Aorta (tissue), 5 donors: ENCODE measurements at regions not wholly inside any gene's neighbourhood (a gene's known extent, or its start where the extent isn't known, plus 50 kb on each side); places are given as distances from the start of the nearest gene placed in this dataset.

Source experiments
- ATAC-seq: fragments of 200-7000 bp; cut with Tn5 transposase; one replicate; pipeline ENCODE4 v1.9.1; 2022; ENCODE audit warnings: moderate library complexity; ENCODE audit not compliant: low FRiP score
- DNase-seq, 2 donors: peaks; one replicate each; pipeline ENCODE4 v3.0.0-alpha.2; 2020
- H3K27ac ChIP-seq, 2 donors: one replicate each; pipeline ENCODE4 v1.5.1; 2013; ENCODE audit warnings: low read length in 2 of 2, mild to moderate bottlenecking in 2 of 2, moderate library complexity in 2 of 2, control low read depth in 1 of 2, inconsistent platforms in 1 of 2, low read depth in 1 of 2
- H3K27me3 ChIP-seq, 2 donors: one replicate each; pipeline ENCODE4 v1.6.1; 2013; ENCODE audit warnings: control low read depth in 1 of 2, low read length in 1 of 2, mild to moderate bottlenecking in 1 of 2, moderate library complexity in 1 of 2; ENCODE audit not compliant: insufficient read depth in 2 of 2, control insufficient read depth in 1 of 2
- H3K36me3 ChIP-seq, 2 donors: one replicate each; pipeline ENCODE4 v1.6.1; 2013; ENCODE audit warnings: control low read depth in 1 of 2, low read length in 1 of 2, mild to moderate bottlenecking in 1 of 2; ENCODE audit not compliant: insufficient read depth in 2 of 2, control insufficient read depth in 1 of 2
- H3K4me1 ChIP-seq, 2 donors: one replicate each; pipeline ENCODE4 v1.6.1; 2013; ENCODE audit warnings: low read length in 2 of 2, control low read depth in 1 of 2, mild to moderate bottlenecking in 1 of 2, moderate library complexity in 1 of 2; ENCODE audit not compliant: insufficient read depth in 2 of 2, control insufficient read depth in 1 of 2
- H3K4me3 ChIP-seq, 2 donors: one replicate each; pipeline ENCODE4 v1.5.1; 2013; ENCODE audit warnings: low read length in 2 of 2, control low read depth in 1 of 2, mild to moderate bottlenecking in 1 of 2
- H3K9me3 ChIP-seq: one replicate; pipeline ENCODE4 v1.6.1; 2013; ENCODE audit warnings: mild to moderate bottlenecking, low read length; ENCODE audit not compliant: control insufficient read depth
- WGBS, 2 donors: extraction: QIAGEN DNeasy Blood & Tissue Kit; methylation state at CpG; one replicate each; pipeline ENCODE4 v1.1.7; 2013; 5-methylcytosine and 5-hydroxymethylcytosine counted together
- intact Hi-C, 2 donors: fragments of 100-400 bp; cut with DNase I; formaldehyde crosslinking; loops; one replicate each; pipeline versions ENCODE4 v1.14.2 to v1.15.0; 2022
- donor health status: healthy with polysubstance abuse.
- donor health status: Bipolar disorder and iron deficiency.
- donor health status: DM: no; HTN: no; CAD: no.
- donor health status: DM: no; HTN: no; CAD: no.
- donor health status: DM: yes; HTN: yes; CAD: no.

DNA sequence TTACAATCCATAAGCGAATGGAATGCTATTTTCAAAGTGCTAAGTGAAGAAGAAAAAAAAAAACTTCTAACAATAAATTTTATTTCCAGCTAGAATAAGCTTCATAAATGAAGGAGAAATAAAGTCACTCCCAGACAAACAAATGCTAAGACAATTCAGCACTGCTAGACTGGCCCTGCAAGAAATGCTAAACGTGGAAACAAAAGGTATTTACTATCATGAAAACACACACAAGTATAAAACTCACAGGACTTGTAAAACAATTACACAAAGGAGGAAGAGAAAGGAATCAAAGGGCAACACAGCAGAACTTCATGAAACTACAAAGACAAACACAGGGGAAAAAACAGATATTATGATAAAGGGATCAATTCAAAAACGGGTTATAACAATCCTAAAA lies 85.8 kb upstream of the NELL2 start:
- Histone ChIP-seq H3K27me3 (no peaks in the 10 kb centered on the region), H3K36me3 (no peaks in the 10 kb centered on the region), H3K27ac (no peak overlapping the region), H3K9me3 (peaks cover 5% of the 10 kb centered on the region), H3K4me3 (no peak overlapping the region), H3K4me1 (no peaks in the 10 kb centered on the region)
- no peak for DNase-seq
- ATAC-seq: no peak
- intact Hi-C loops: no loop called here
- 56 to 60% methylated on average over 3 of the region's 3 CpGs for WGBS, 2 donors

DNA sequence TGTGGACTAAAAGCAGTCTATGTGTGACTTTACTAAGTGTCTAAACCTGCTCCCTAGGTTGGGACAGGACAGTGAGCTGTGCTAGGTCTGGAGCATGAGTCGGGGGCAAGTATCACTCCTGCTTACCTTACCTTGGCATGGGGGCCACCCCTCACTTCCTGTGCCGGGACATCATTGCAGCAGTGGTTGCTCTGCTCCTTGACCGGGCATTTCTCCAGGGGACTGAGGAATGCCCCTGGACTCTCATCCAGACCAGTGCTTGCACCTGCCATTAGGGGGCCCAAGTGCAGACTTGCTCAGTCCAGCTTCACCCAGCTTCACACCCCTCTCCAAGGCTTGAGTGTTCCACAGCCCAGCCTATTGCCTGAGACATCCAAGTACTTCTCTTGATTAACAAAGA lies 84.7 kb upstream of the NELL2 start:
- Histone ChIP-seq H3K4me3 (no peak overlapping the region), H3K4me1 (no peaks in the 10 kb centered on the region), H3K9me3 (peaks cover 5% of the 10 kb centered on the region), H3K27me3 (no peaks in the 10 kb centered on the region), H3K27ac (no peak overlapping the region), H3K36me3 (no peaks in the 10 kb centered on the region)
- 83 to 84% methylated on average over 3 of the region's 3 CpGs for WGBS, 2 donors
- DNase-seq: no peak
- intact Hi-C loops: no loop called here
- ATAC-seq: peak; percentile 26

DNA sequence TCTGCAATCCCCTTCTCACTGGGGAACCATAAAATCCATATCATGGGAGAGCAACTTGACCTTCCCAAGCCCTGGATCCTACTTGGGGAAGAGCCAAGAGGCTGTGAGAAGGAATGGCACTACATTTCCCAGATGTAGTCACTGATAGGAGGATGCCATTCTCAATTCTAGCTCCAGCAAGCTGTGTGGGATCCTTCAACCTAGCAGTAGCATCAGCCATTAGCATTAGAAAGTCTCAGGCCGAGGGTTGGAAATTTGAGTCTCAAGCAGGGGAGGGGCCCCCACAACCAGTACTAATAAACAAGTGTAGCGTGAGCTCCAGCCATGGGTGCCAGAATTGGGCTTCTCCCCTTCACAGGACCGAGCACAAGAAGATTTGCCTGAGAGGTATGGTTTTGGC lies 84.3 kb upstream of the NELL2 start:
- H3K4me1 ChIP-seq: no peaks in the 10 kb centered on the region
- H3K36me3 ChIP-seq: no peaks in the 10 kb centered on the region
- DNase-seq: no peak
- no peak overlapping the region for H3K27ac ChIP-seq
- H3K4me3 ChIP-seq: no peak overlapping the region
- WGBS, 2 donors: 55 to 69% methylated on average over 3 of the region's 3 CpGs
- intact Hi-C loops: no loop called here
- H3K27me3 ChIP-seq: no peaks in the 10 kb centered on the region
- ATAC-seq: no peak
- peaks cover 5% of the 10 kb centered on the region for H3K9me3 ChIP-seq

DNA sequence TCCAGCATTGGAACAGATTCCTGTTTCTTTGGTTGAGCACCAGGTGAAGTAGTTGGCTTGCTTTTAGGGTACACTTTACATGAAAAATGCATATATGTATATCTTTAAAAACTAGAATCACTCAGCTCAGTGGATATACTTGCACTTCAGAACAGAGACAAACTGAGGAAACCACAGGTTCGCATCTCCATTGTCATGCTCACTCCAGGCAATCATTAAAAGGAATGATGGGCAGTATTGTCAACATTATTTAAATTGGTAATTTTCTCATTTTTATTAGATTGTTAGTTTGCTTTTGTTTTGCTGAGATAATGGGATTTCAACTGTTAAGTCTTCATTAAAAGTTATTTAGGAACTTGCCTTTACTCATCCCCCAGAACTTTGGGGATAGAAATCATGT lies 71.0 kb upstream of the NELL2 start:
- Histone ChIP-seq H3K27me3 (no peaks in the 10 kb centered on the region), H3K27ac (no peak overlapping the region), H3K36me3 (no peaks in the 10 kb centered on the region), H3K4me1 (no peaks in the 10 kb centered on the region), H3K9me3 (no peaks in the 10 kb centered on the region), H3K4me3 (no peak overlapping the region)
- DNase-seq: no peak
- no peak for ATAC-seq
- WGBS, 2 donors: 78 to 90% methylated on average over 1 of the region's 1 CpG
- intact Hi-C loops: no loop called here

DNA sequence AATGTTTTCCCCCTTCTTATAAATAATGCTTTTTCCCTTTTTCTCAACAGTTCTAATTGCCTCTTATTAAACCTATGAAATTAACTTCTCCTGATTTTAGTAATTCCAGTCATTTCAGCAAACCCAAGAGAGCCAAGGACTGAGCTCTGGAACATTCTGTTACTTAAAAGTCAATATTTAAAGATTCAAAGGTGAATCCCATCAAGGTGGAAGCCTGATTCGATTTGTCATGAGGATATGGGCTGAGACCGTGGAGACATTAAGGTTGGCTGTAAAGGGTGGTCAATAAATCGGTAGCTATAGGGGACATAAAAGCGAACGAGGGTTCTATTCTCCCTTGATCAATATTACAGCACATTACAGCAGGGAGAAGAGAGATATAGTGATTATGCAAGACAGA lies 66.6 kb upstream of the NELL2 start:
- WGBS, 2 donors: 85 to 89% methylated on average over 5 of the region's 5 CpGs
- no peaks in the 10 kb centered on the region for H3K36me3 ChIP-seq
- ATAC-seq: no peak
- DNase-seq: no peak
- H3K9me3 ChIP-seq: no peaks in the 10 kb centered on the region
- intact Hi-C loops: no loop called here
- H3K4me3 ChIP-seq: no peak overlapping the region
- H3K4me1 ChIP-seq: no peaks in the 10 kb centered on the region
- H3K27me3 ChIP-seq: no peaks in the 10 kb centered on the region
- H3K27ac ChIP-seq: no peak overlapping the region

DNA sequence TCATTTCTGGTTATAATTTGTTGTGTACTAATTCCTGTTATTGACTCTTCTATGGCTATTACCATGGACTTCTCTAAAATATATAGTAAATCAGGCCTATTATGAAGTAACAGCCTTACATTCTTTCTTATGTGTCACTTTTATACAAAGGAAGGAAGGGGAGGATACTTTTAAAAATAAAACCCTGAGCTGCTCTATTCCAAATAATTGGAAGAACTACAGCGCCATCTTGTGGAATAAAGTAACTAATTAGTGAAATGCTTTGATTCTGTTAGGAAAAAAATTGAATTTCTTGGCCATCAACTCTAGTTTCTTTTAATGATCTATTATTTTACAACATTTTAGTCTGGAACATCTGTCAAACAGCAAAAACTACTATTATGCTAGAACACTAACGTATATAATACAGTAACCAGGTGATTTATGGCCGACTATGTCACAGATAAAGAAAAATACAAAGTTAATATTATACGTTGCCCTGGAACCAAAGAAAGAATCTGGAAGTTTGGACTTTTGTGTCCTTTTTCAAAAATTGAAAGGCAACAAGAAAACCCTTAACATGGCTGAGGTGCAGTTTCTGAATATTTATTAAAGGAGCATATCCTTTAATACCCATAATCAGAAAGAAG lies 55.0 kb upstream of the NELL2 start:
- Histone ChIP-seq H3K4me1 (no peaks in the 10 kb centered on the region), H3K27me3 (no peaks in the 10 kb centered on the region), H3K27ac (no peak overlapping the region), H3K9me3 (no peaks in the 10 kb centered on the region), H3K4me3 (no peak overlapping the region), H3K36me3 (no peaks in the 10 kb centered on the region)
- ATAC-seq: no peak
- intact Hi-C loops: loop anchor here in 1 of 2 donors (5.0 kb wide), 1 partner anchor 919 kb away; no protein-coding TSS in a partner anchor
- DNase-seq: no peak
- 21 to 27% methylated on average over 4 of the region's 4 CpGs for WGBS, 2 donors

DNA sequence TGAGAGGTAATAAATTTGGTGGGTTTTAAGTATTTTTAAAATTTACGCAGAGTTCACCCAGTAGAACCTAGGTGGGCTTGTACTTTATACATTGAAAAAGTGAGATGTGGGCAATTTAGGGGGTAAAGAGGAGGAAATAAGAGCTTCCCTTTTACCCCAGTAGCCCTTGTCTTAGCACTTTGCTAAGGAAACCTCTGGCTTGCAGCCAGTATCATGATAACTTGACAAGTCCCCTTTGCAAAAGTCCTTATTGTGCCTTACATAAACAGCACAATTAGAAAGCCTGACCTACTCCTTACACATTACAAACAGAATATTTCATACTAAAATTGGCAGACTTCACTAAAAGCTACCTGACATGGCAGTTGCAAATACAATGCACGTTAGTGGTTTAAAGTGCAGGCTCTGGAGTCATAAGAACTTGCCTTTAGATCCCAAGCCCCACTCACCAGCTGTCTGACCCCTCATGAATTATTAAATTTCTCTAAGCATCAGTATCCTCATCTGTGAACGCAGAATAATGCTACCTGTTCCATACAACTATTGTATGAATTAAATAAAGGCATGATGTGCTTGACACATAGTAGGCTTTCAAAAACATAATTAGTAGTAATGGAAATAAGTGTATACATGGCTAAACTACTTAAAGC lies 53.2 kb upstream of the NELL2 start:
- no peaks in the 10 kb centered on the region for H3K4me1 ChIP-seq
- WGBS, 2 donors: 71 to 73% methylated on average over 3 of the region's 3 CpGs
- H3K27ac ChIP-seq: no peak overlapping the region
- H3K4me3 ChIP-seq: no peak overlapping the region
- H3K36me3 ChIP-seq: no peaks in the 10 kb centered on the region
- intact Hi-C loops: loop anchor here in 1 of 2 donors (5.0 kb wide), 1 partner anchor 912 kb away; no protein-coding TSS in a partner anchor
- no peaks in the 10 kb centered on the region for H3K9me3 ChIP-seq
- H3K27me3 ChIP-seq: no peaks in the 10 kb centered on the region
- DNase-seq (no peak), ATAC-seq (no peak)
